Astrocyte (in vitro differentiated cells and primary cell): ENCODE measurements at regions not wholly inside any gene's neighbourhood (a gene's known extent, or its start where the extent isn't known, plus 50 kb on each side); places are given as distances from the start of the nearest gene placed in this dataset.
A peak's percentile ranks its signal among the peaks of the same experiment; 100 is the strongest.

Experiments
- DNase-seq: peaks from one replicate; pipeline ENCODE4 v3.0.0-alpha.2; 2010; ENCODE audit warnings: low read depth
- FAIRE-seq: peaks from 2 replicates; lab custom pipeline; 2011; peaks lifted over from hg19 to GRCh38; lab: Jason Lieb, UNC
- H2AFZ ChIP-seq: 2 replicates; pipeline ENCODE4 v1.6.0; 2012; ENCODE audit warnings: low read depth, low read length, inconsistent platforms
- H3K27ac ChIP-seq: 2 replicates; pipeline ENCODE4 v1.5.1; 2011; ENCODE audit warnings: low read depth, low read length, inconsistent platforms
- H3K27me3 ChIP-seq: 2 replicates; pipeline ENCODE4 v1.6.0; 2011; ENCODE audit warnings: low read length, inconsistent platforms; ENCODE audit not compliant: insufficient read depth
- H3K36me3 ChIP-seq: 2 replicates; pipeline ENCODE4 v1.5.1; 2011; ENCODE audit warnings: low read length, inconsistent platforms; ENCODE audit not compliant: insufficient read depth
- H3K4me1 ChIP-seq: 2 replicates; pipeline ENCODE4 v1.5.1; 2011; ENCODE audit warnings: low read length, inconsistent platforms; ENCODE audit not compliant: insufficient read depth
- H3K4me2 ChIP-seq: 2 replicates; pipeline ENCODE4 v1.6.0; 2012; ENCODE audit warnings: low read length, inconsistent platforms
- H3K4me3 ChIP-seq: 2 replicates; pipeline ENCODE4 v1.5.1; 2011; ENCODE audit warnings: low read depth, mild to moderate bottlenecking, low read length, inconsistent platforms; ENCODE audit not compliant: insufficient read depth
- H3K79me2 ChIP-seq: 2 replicates; pipeline ENCODE4 v1.6.0; 2012; ENCODE audit warnings: mild to moderate bottlenecking, low read length, inconsistent platforms; ENCODE audit not compliant: insufficient read depth
- H3K9ac ChIP-seq: 2 replicates; pipeline ENCODE4 v1.6.0; 2012; ENCODE audit warnings: mild to moderate bottlenecking, low read length, inconsistent platforms
- H3K9me3 ChIP-seq: 2 replicates; pipeline ENCODE4 v1.5.1; 2012; ENCODE audit warnings: low read depth, mild to moderate bottlenecking, low read length, inconsistent platforms; ENCODE audit not compliant: insufficient read depth
- H4K20me1 ChIP-seq: 2 replicates; pipeline ENCODE4 v1.6.0; 2012; ENCODE audit warnings: low read length, inconsistent platforms; ENCODE audit not compliant: insufficient read depth
- H3K27ac Mint-ChIP-seq: one replicate; pipeline ENCODE4 v1.8.0; 2021; ENCODE audit warnings: mild to moderate bottlenecking, mixed read lengths; ENCODE audit not compliant: unreplicated experiment
- H3K27me3 Mint-ChIP-seq: one replicate; pipeline ENCODE4 v1.8.0; 2021; ENCODE audit warnings: low read depth, mixed read lengths; ENCODE audit not compliant: unreplicated experiment
- H3K36me3 Mint-ChIP-seq: one replicate; pipeline ENCODE4 v1.8.0; 2021; ENCODE audit warnings: low read depth, mixed read lengths; ENCODE audit not compliant: unreplicated experiment
- H3K4me1 Mint-ChIP-seq: one replicate; pipeline ENCODE4 v1.8.0; 2021; ENCODE audit warnings: low read depth, mixed read lengths; ENCODE audit not compliant: unreplicated experiment
- H3K4me3 Mint-ChIP-seq: one replicate; pipeline ENCODE4 v1.8.0; 2021; ENCODE audit warnings: mild to moderate bottlenecking, moderate library complexity, mixed read lengths; ENCODE audit not compliant: unreplicated experiment
- H3K9me3 Mint-ChIP-seq: one replicate; pipeline ENCODE4 v1.8.0; 2021; ENCODE audit warnings: mild to moderate bottlenecking, mixed read lengths; ENCODE audit not compliant: unreplicated experiment
- CTCF ChIP-seq: IDR thresholded peaks from 2 replicates; pipeline ENCODE4 v1.5.1; 2011; ENCODE audit warnings: low read depth, mild to moderate bottlenecking, inconsistent platforms, low read length, moderate library complexity; ENCODE audit not compliant: insufficient read depth
- EZH2 ChIP-seq: IDR thresholded peaks from 2 replicates; pipeline ENCODE4 v1.6.1; 2012; ENCODE audit warnings: mild to moderate bottlenecking, low read length, inconsistent platforms; ENCODE audit not compliant: insufficient read depth

GRCh38 chr12:22866406-22866805 lies 241.4 kb downstream of the ETNK1 start:
- H3K27ac ChIP-seq: no peak overlapping the region
- FAIRE-seq: no peak
- peaks cover 3% of the 10 kb centered on the region for H3K27me3 Mint-ChIP-seq
- no peaks in the 10 kb centered on the region for H3K4me1 Mint-ChIP-seq
- no peaks in the 10 kb centered on the region for H4K20me1 ChIP-seq
- no peaks in the 10 kb centered on the region for H3K9me3 Mint-ChIP-seq
- H3K4me1 ChIP-seq: no peaks in the 10 kb centered on the region
- no peaks in the 10 kb centered on the region for H3K36me3 Mint-ChIP-seq
- H3K27me3 ChIP-seq: no peaks in the 10 kb centered on the region
- H2AFZ ChIP-seq: no peak overlapping the region
- H3K27ac Mint-ChIP-seq: no peak overlapping the region
- no peaks in the 10 kb centered on the region for H3K36me3 ChIP-seq
- H3K9me3 ChIP-seq: no peaks in the 10 kb centered on the region
- H3K4me2 ChIP-seq: no peak overlapping the region
- H3K9ac ChIP-seq: no peak overlapping the region
- no peak overlapping the region for H3K4me3 ChIP-seq
- H3K79me2 ChIP-seq: no peaks in the 10 kb centered on the region
- peak; percentile 64 for DNase-seq
- no peak overlapping the region for H3K4me3 Mint-ChIP-seq
- TF ChIP-seq CTCF (no peak), EZH2 (no peak)

GRCh38 chr12:22874151-22874550 lies 249.2 kb downstream of the ETNK1 start:
- H3K36me3 ChIP-seq: no peaks in the 10 kb centered on the region
- Mint-ChIP-seq H3K4me3 (no peak overlapping the region), H3K27me3 (no peaks in the 10 kb centered on the region), H3K9me3 (peaks cover 5% of the 10 kb centered on the region), H3K4me1 (peaks cover 5% of the 10 kb centered on the region), H3K36me3 (no peaks in the 10 kb centered on the region), H3K27ac (no peak overlapping the region)
- H3K4me1 ChIP-seq: no peaks in the 10 kb centered on the region
- H3K4me2 ChIP-seq: no peak overlapping the region
- no peaks in the 10 kb centered on the region for H4K20me1 ChIP-seq
- no peaks in the 10 kb centered on the region for H3K9me3 ChIP-seq
- no peak overlapping the region for H3K27ac ChIP-seq
- TF ChIP-seq CTCF: no peak
- no peak for TF ChIP-seq EZH2
- no peak overlapping the region for H3K4me3 ChIP-seq
- DNase-seq (peak; percentile 60), FAIRE-seq (no peak)
- H3K79me2 ChIP-seq: no peaks in the 10 kb centered on the region
- H3K27me3 ChIP-seq: no peaks in the 10 kb centered on the region
- H2AFZ ChIP-seq: no peak overlapping the region
- no peak overlapping the region for H3K9ac ChIP-seq

- Histone ChIP-seq H3K36me3 (no peaks in the 10 kb centered on the region), H3K9me3 (no peaks in the 10 kb centered on the region), H3K9ac (no peak overlapping the region), H3K4me3 (no peak overlapping the region), H2AFZ (no peak overlapping the region), H3K79me2 (no peaks in the 10 kb centered on the region), H3K4me1 (no peaks in the 10 kb centered on the region), H3K4me2 (no peak overlapping the region), H3K27ac (no peak overlapping the region), H4K20me1 (no peaks in the 10 kb centered on the region), H3K27me3 (no peaks in the 10 kb centered on the region)
- no peak for FAIRE-seq
- TF ChIP-seq EZH2 (no peak), CTCF (no peak)
- peaks cover 9% of the 10 kb centered on the region for H3K9me3 Mint-ChIP-seq
- no peak for DNase-seq
- H3K4me1 Mint-ChIP-seq: peaks cover 5% of the 10 kb centered on the region
- H3K36me3 Mint-ChIP-seq: no peaks in the 10 kb centered on the region
- no peak overlapping the region for H3K27ac Mint-ChIP-seq
- H3K27me3 Mint-ChIP-seq: no peaks in the 10 kb centered on the region
- no peak overlapping the region for H3K4me3 Mint-ChIP-seq
Observed at GRCh38 chr12:22876262-22876661, 251.3 kb downstream of the ETNK1 start.
